IPS-20b (cell line): ENCODE measurements at regions not wholly inside any gene's neighbourhood (a gene's known extent, or its start where the extent isn't known, plus 50 kb on each side); places are given as distances from the start of the nearest gene placed in this dataset.
"Not testable (repeated sequence)": the region's sequence is repeated elsewhere in the genome, so short reads cannot be mapped to it uniquely, and the experiment has no call there.

Experiments used
- H3K27ac ChIP-seq: one replicate; pipeline ENCODE4 v1.5.1; 2013; ENCODE audit warnings: low read length
- H3K27me3 ChIP-seq: 2 replicates; pipeline ENCODE4 v1.6.1; 2013; ENCODE audit warnings: mild to moderate bottlenecking, low read length, inconsistent platforms; ENCODE audit not compliant: insufficient read depth
- H3K36me3 ChIP-seq: 2 replicates; pipeline ENCODE4 v1.6.1; 2013; ENCODE audit warnings: low read depth, mild to moderate bottlenecking, inconsistent platforms, low read length, moderate library complexity; ENCODE audit not compliant: insufficient read depth
- H3K4me1 ChIP-seq: 2 replicates; pipeline ENCODE4 v1.6.1; 2013; ENCODE audit warnings: mild to moderate bottlenecking, control low read depth, inconsistent platforms, low read length, moderate library complexity; ENCODE audit not compliant: insufficient read depth
- H3K4me3 ChIP-seq: 2 replicates; pipeline ENCODE4 v1.5.1; 2013; ENCODE audit warnings: mild to moderate bottlenecking, low read length, inconsistent platforms
- H3K9ac ChIP-seq: 2 replicates; pipeline ENCODE4 v1.6.1; 2013; ENCODE audit warnings: low read depth, mild to moderate bottlenecking, inconsistent platforms, low read length, moderate library complexity
- H3K9me3 ChIP-seq: 2 replicates; pipeline ENCODE4 v1.6.1; 2013; ENCODE audit warnings: mild to moderate bottlenecking, low read depth, low read length, inconsistent platforms; ENCODE audit not compliant: insufficient read depth

DNA sequence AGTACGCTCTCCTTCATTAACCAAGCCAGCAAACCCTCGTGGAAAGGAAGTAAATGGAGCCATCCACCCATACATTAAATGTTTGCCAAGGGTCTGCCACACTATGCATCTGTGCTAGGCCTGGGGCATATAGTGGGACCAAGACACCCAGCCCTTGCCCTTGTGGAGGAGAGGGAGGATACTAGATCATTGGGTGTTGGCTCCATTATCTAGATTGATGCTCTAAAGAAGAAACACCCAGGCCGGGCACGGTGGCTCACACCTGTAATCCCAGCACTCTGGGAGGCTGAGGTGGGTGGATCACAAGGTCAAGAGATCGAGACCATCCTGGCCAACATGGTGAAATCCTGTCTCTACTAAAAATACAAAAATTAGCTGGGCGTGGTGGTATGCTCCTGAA is 193.3 kb upstream of the CDH5 start:
- H3K36me3 ChIP-seq, H3K9me3 ChIP-seq, H3K27ac ChIP-seq, H3K27me3 ChIP-seq, H3K4me3 ChIP-seq, H3K4me1 ChIP-seq, H3K9ac ChIP-seq: not testable (repeated sequence)

GRCh38 chr16:66172463-66172862 is 194.0 kb upstream of the CDH5 start:
- Histone ChIP-seq H3K9me3 (no peaks in the 10 kb centered on the region), H3K27ac (no peak overlapping the region), H3K36me3 (no peaks in the 10 kb centered on the region), H3K9ac (no peak overlapping the region), H3K27me3 (no peaks in the 10 kb centered on the region), H3K4me3 (no peak overlapping the region), H3K4me1 (no peaks in the 10 kb centered on the region)

DNA sequence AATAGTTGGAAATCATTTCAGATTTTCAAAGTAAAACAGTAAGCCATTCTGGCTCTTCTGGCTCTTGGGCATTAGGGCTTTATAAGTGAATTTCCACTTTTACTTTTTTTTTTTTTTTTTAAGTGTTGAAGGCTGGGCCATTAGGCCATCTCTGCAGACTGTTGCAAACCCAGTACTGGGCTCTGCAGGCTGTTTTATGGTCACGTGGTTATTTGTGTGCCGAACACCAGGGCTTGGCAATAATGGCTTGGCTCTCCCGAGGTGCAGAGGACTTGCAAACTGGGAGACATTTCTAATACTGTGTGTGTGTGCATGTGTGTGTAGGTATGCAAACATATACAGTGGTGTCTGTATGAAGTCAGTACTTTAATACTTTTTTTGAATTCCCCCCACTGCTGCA is 194.9 kb upstream of the CDH5 start:
- no peaks in the 10 kb centered on the region for H3K27me3 ChIP-seq
- no peak overlapping the region for H3K4me3 ChIP-seq
- H3K27ac ChIP-seq: no peak overlapping the region
- no peak overlapping the region for H3K9ac ChIP-seq
- H3K4me1 ChIP-seq: no peaks in the 10 kb centered on the region
- no peaks in the 10 kb centered on the region for H3K9me3 ChIP-seq
- no peaks in the 10 kb centered on the region for H3K36me3 ChIP-seq

- H3K4me1 ChIP-seq: no peaks in the 10 kb centered on the region
- no peak overlapping the region for H3K9ac ChIP-seq
- H3K36me3 ChIP-seq: no peaks in the 10 kb centered on the region
- H3K9me3 ChIP-seq: no peaks in the 10 kb centered on the region
- no peaks in the 10 kb centered on the region for H3K27me3 ChIP-seq
- no peak overlapping the region for H3K27ac ChIP-seq
- no peak overlapping the region for H3K4me3 ChIP-seq
Observed at GRCh38 chr16:66170989-66171388, 195.5 kb upstream of the CDH5 start.

- Histone ChIP-seq H3K9me3 (no peaks in the 10 kb centered on the region), H3K4me3 (no peak overlapping the region), H3K9ac (no peak overlapping the region), H3K4me1 (no peaks in the 10 kb centered on the region), H3K36me3 (no peaks in the 10 kb centered on the region), H3K27ac (no peak overlapping the region), H3K27me3 (no peaks in the 10 kb centered on the region)
Observed at GRCh38 chr16:66169817-66170216, 196.7 kb upstream of the CDH5 start.

- Histone ChIP-seq H3K9me3 (no peaks in the 10 kb centered on the region), H3K4me3 (no peak overlapping the region), H3K9ac (no peak overlapping the region), H3K4me1 (no peaks in the 10 kb centered on the region), H3K36me3 (no peaks in the 10 kb centered on the region), H3K27me3 (no peaks in the 10 kb centered on the region), H3K27ac (no peak overlapping the region)
Observed at GRCh38 chr16:66168777-66169176, 197.7 kb upstream of the CDH5 start.

DNA sequence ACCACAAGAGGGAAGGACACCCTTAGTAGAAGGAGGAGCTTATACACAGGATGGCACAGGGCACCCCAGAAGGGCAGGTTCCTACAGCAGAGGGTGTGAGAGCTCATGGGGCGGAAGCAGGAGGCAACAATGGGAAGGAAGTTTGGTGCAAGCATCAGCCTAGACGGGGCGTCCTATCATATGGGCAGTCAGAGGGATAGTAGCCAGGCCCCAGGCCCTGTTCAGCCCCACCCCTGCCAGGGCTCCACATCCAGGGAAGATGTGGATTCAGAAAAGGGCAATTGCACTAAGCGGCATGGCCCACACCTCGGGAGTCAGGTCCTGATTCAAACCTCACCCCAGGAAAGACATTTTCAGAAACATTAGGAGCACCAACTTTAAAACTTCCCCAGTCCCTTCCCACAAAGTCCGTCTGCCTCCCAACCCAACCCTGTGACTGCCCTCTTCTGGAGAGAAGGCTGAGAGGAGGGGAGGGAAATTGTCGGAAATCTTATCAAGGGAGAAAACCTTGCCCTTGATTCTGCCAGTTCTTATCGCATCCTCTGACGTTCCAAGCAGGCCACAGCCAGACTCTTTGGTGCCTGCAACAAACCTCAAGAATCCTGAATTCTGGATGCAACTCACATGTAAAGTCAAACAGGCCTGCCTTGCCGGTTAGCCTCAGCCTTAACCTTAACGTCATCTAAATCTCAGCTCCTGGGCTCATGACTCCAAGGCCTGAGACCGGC is 198.8 kb upstream of the CDH5 start:
- H3K4me3 ChIP-seq: no peak overlapping the region
- H3K27me3 ChIP-seq: no peaks in the 10 kb centered on the region
- H3K27ac ChIP-seq: no peak overlapping the region
- no peaks in the 10 kb centered on the region for H3K9me3 ChIP-seq
- no peak overlapping the region for H3K9ac ChIP-seq
- H3K36me3 ChIP-seq: no peaks in the 10 kb centered on the region
- no peaks in the 10 kb centered on the region for H3K4me1 ChIP-seq

GRCh38 chr16:66166490-66166889 is 200.0 kb upstream of the CDH5 start:
- Histone ChIP-seq H3K36me3 (no peaks in the 10 kb centered on the region), H3K4me3 (no peak overlapping the region), H3K9ac (no peak overlapping the region), H3K9me3 (no peaks in the 10 kb centered on the region), H3K27ac (no peak overlapping the region), H3K4me1 (no peaks in the 10 kb centered on the region), H3K27me3 (no peaks in the 10 kb centered on the region)

DNA sequence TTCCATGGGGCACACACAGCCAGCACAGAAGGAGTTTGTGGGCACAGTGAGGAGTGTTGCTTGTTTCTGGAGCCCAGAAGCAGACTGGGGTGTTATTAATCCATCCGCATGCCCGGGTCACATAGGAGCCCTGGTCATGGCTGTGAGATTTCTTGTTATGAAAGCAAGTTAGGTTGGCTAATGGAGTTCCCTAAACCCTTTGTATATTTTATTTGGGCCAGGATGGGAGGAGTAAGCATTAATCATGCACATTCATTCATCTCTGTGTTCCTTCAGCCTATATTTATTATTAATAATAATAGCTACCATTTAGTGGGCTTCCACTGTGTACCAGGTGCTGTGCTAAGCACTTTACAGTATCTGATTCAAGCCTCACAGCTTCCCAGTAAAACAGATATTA is 200.6 kb upstream of the CDH5 start:
- no peak overlapping the region for H3K9ac ChIP-seq
- no peaks in the 10 kb centered on the region for H3K27me3 ChIP-seq
- no peak overlapping the region for H3K4me3 ChIP-seq
- no peak overlapping the region for H3K27ac ChIP-seq
- H3K9me3 ChIP-seq: no peaks in the 10 kb centered on the region
- no peaks in the 10 kb centered on the region for H3K4me1 ChIP-seq
- no peaks in the 10 kb centered on the region for H3K36me3 ChIP-seq

GRCh38 chr16:66164581-66165247 is 201.8 kb upstream of the CDH5 start:
- H3K4me1 ChIP-seq: no peaks in the 10 kb centered on the region
- H3K36me3 ChIP-seq: no peaks in the 10 kb centered on the region
- no peak overlapping the region for H3K27ac ChIP-seq
- no peaks in the 10 kb centered on the region for H3K9me3 ChIP-seq
- H3K4me3 ChIP-seq: no peak overlapping the region
- H3K27me3 ChIP-seq: no peaks in the 10 kb centered on the region
- H3K9ac ChIP-seq: no peak overlapping the region

GRCh38 chr16:66162821-66163220 is 203.7 kb upstream of the CDH5 start:
- H3K36me3 ChIP-seq: no peaks in the 10 kb centered on the region

GRCh38 chr16:66161942-66162341 is 204.5 kb upstream of the CDH5 start:
- no peaks in the 10 kb centered on the region for H3K9me3 ChIP-seq
- no peak overlapping the region for H3K9ac ChIP-seq
- no peaks in the 10 kb centered on the region for H3K27me3 ChIP-seq
- no peak overlapping the region for H3K4me3 ChIP-seq
- no peaks in the 10 kb centered on the region for H3K36me3 ChIP-seq
- H3K4me1 ChIP-seq: no peaks in the 10 kb centered on the region
- H3K27ac ChIP-seq: no peak overlapping the region

More at GRCh38 chr16:66162821-66163220, 203.7 kb upstream of the CDH5 start:
- no peaks in the 10 kb centered on the region for H3K4me1 ChIP-seq
- H3K27me3 ChIP-seq: no peaks in the 10 kb centered on the region
- H3K27ac ChIP-seq: no peak overlapping the region
- H3K4me3 ChIP-seq: no peak overlapping the region
- H3K9me3 ChIP-seq: no peaks in the 10 kb centered on the region
- H3K9ac ChIP-seq: no peak overlapping the region
